Chondrocyte (in vitro differentiated cells): ENCODE measurements at regions not wholly inside any gene's neighbourhood (a gene's known extent, or its start where the extent isn't known, plus 50 kb on each side); places are given as distances from the start of the nearest gene placed in this dataset.

Source experiments
- DNase-seq: peaks from one replicate; pipeline ENCODE4 v3.0.0; 2021; ENCODE audit warnings: mixed read lengths, low spot score
- H3K27ac Mint-ChIP-seq: one replicate; pipeline ENCODE4 v1.8.0; 2021; ENCODE audit warnings: mild to moderate bottlenecking, moderate library complexity, mixed read lengths; ENCODE audit not compliant: unreplicated experiment
- H3K27me3 Mint-ChIP-seq: 2 replicates; pipeline ENCODE4 v1.8.0; 2021; ENCODE audit warnings: low read depth, mixed read lengths
- H3K36me3 Mint-ChIP-seq: 2 replicates; pipeline ENCODE4 v1.8.0; 2021; ENCODE audit warnings: low read depth, mixed read lengths
- H3K4me1 Mint-ChIP-seq: 2 replicates; pipeline ENCODE4 v1.8.0; 2021; ENCODE audit warnings: low read depth, mild to moderate bottlenecking, mixed read lengths
- H3K4me3 Mint-ChIP-seq: one replicate; pipeline ENCODE4 v1.8.0; 2021; ENCODE audit warnings: mild to moderate bottlenecking, moderate library complexity, mixed read lengths; ENCODE audit not compliant: unreplicated experiment
- H3K9me3 Mint-ChIP-seq: 2 replicates; pipeline ENCODE4 v1.8.0; 2021; ENCODE audit warnings: low read depth, mixed read lengths
- TF ChIP-seq, protein P1 (sequence below): fragments of 200-600 bp; sonication (generic); IDR thresholded peaks from 2 replicates; pipeline ENCODE4 v1.5.0; 2021; ENCODE audit warnings: antibody characterized with exemption, mild to moderate bottlenecking, moderate library complexity

DNA sequence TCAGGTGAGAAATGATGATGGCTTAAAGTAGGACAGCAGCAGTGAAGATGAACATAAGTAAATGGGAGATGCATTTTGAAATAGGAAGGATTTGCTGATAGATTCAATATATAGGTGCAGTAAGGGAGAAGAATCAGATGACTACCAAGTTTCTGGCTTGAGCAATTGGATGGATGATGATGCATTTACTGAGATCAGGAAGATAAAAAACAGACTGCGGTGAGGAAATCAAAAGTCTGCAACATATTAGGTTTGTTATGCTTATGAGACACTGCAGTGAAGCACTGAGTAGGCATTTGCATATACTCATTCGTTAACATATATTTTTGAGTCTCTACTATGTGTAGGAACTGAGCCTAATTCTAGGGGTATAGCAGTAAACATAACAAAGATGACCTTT lies 184.2 kb downstream of the LACC1 start:
- Mint-ChIP-seq H3K36me3 (no peaks in the 10 kb centered on the region), H3K4me3 (no peak overlapping the region), H3K27me3 (no peaks in the 10 kb centered on the region), H3K27ac (no peak overlapping the region), H3K9me3 (no peaks in the 10 kb centered on the region), H3K4me1 (peaks cover 28% of the 10 kb centered on the region)
- DNase-seq = no peak
- TF ChIP-seq, protein P1, sequence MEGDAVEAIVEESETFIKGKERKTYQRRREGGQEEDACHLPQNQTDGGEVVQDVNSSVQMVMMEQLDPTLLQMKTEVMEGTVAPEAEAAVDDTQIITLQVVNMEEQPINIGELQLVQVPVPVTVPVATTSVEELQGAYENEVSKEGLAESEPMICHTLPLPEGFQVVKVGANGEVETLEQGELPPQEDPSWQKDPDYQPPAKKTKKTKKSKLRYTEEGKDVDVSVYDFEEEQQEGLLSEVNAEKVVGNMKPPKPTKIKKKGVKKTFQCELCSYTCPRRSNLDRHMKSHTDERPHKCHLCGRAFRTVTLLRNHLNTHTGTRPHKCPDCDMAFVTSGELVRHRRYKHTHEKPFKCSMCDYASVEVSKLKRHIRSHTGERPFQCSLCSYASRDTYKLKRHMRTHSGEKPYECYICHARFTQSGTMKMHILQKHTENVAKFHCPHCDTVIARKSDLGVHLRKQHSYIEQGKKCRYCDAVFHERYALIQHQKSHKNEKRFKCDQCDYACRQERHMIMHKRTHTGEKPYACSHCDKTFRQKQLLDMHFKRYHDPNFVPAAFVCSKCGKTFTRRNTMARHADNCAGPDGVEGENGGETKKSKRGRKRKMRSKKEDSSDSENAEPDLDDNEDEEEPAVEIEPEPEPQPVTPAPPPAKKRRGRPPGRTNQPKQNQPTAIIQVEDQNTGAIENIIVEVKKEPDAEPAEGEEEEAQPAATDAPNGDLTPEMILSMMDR = no peak

DNA sequence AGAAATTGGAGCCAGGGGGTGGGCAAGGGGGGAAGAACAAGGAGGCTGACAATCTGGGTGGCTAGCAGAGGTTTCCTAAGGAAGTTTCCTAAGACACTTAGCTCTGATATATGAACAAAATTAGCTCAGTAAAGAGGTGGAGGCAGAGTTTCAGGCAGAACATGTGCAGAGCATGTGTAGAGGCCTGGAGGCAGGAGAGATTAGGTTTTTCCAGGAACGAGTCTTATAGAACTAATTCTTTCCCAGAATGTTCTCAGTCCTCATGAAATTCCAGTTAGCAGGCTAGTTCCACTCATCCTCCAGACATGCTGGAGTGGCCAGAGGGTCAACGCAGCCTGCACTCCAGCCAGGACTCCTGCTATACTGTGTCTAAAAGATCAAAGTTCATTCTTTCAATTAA lies 184.7 kb downstream of the LACC1 start:
- Mint-ChIP-seq H3K27ac (no peak overlapping the region), H3K9me3 (no peaks in the 10 kb centered on the region), H3K27me3 (no peaks in the 10 kb centered on the region), H3K4me3 (no peak overlapping the region), H3K4me1 (peaks cover 29% of the 10 kb centered on the region), H3K36me3 (no peaks in the 10 kb centered on the region)
- TF ChIP-seq, protein P1 = no peak
- DNase-seq = no peak

DNA sequence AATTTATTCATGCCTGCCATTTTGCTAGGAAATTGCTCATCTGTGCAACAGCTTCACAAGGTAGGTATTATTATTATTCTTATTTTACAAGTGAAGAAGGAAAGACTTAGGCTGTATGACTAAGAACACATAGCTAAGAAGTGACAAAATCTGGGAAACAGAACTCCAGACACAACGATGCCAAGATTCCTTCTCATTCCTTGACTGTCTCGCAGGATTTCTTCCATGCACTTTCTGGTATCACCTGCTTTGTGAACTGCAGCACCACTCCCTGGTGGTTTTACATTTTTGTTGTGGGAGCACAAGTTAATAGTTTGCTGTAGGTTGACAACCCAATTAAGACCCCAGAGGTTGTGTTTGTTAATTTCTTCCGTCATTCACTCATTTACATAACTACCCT lies 188.5 kb downstream of the LACC1 start:
- Mint-ChIP-seq H3K27me3 (no peaks in the 10 kb centered on the region), H3K27ac (peak overlapping the region; percentile 90), H3K36me3 (peaks cover 5% of the 10 kb centered on the region), H3K4me3 (peak overlapping the region; percentile 5), H3K9me3 (peaks cover 13% of the 10 kb centered on the region), H3K4me1 (peaks cover 24% of the 10 kb centered on the region)
- TF ChIP-seq, protein P1 = peak; percentile 62
- no peak for DNase-seq

DNA sequence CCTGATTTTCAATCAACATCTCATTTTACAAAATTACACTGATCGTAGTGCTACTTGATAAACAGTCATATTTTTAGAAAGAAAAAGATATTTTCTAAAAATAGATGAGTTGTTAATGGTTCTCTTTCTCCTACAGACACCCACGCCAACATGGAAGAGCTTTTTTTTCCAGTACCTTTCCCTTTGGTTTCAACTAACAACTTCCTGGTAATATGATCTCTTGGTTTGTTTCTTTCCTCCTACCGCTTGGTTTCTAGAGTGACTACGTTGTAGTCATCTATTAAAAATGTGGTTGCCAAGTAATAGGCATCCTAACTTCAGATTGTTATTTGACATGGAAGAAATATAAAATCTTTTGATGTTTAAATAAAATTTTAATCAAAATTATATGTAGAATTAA lies 189.0 kb downstream of the LACC1 start:
- H3K9me3 Mint-ChIP-seq = peaks cover 15% of the 10 kb centered on the region
- peaks cover 24% of the 10 kb centered on the region for H3K4me1 Mint-ChIP-seq
- TF ChIP-seq, protein P1 = no peak
- H3K27me3 Mint-ChIP-seq = no peaks in the 10 kb centered on the region
- H3K27ac Mint-ChIP-seq = peak overlapping the region; percentile 90
- DNase-seq = no peak
- H3K36me3 Mint-ChIP-seq = peaks cover 5% of the 10 kb centered on the region
- peak overlapping the region; percentile 5 for H3K4me3 Mint-ChIP-seq

DNA sequence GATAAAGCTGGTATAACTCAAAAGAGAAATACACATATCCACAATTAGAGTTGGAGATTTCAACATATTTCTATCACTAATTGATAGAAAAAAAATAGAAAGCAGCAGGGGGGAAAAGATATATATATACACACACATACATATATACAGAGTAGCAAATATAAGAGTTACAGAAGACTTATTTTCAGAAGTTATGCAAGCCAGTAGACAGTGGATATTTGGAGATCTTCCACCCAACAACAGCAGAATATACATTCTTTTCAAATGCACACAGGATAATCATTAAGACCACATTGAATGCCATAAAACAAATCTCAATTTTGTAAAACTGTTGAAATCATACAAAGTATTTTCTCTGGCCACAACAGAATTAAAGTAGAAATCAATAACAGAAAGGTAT lies 192.8 kb downstream of the LACC1 start:
- TF ChIP-seq, protein P1 = no peak
- peaks cover 15% of the 10 kb centered on the region for H3K9me3 Mint-ChIP-seq
- no peak for DNase-seq
- H3K4me1 Mint-ChIP-seq = peaks cover 22% of the 10 kb centered on the region
- peaks cover 5% of the 10 kb centered on the region for H3K36me3 Mint-ChIP-seq
- no peak overlapping the region for H3K4me3 Mint-ChIP-seq
- no peaks in the 10 kb centered on the region for H3K27me3 Mint-ChIP-seq
- no peak overlapping the region for H3K27ac Mint-ChIP-seq
